COLO668 (cell line): ENCODE measurements at regions not wholly inside any gene's neighbourhood (a gene's known extent, or its start where the extent isn't known, plus 50 kb on each side); places are given as distances from the start of the nearest gene placed in this dataset.
"Not testable (repeated sequence)": the region's sequence is repeated elsewhere in the genome, so short reads cannot be mapped to it uniquely, and the experiment has no call there.

Experiments used
- DNase-seq: peaks from one replicate; lab custom pipeline; 2025; ENCODE audit not compliant: unreplicated experiment; lab: John Stamatoyannopoulos, UW

DNA sequence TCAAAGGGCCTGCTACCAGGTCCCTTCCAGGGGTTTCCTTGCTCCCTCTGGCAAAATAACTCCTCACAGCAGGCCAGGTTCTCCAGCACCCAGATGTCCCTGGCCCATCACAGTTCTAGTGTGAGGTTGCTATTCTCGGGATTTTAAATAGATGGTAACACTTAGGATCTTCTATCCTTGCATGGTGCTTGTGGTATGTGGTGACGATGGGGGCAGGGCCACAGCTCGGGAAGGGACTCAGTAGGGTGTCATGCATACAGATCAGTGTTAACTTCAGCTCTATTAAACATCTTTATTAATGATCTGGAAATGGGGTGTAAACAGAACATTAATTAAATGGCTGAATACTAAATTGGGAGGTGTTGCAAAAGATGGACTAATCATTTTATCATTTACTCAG is 323.8 kb downstream of the QKI start:
- no peak for DNase-seq

DNA sequence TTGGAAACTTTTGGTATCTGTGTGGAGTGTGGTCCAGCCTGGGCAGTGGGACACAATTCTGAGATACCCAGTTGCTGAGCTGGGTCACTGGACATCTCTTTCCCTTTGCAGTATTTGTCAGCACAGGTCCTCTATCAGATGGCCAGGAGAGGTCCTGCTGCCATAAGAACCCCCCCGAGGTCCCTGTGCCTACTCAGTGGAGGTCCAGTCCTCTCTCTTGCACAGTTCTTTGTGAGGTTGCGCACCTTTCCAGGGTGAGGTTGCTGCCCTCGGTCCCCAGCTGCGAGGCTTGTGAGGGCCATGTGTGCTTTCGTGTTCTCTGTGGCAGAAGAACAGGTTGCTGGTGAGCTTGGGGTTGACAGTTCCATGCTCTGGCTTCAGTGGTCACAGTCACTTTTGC is 320.6 kb downstream of the QKI start:
- DNase-seq = no peak

DNA sequence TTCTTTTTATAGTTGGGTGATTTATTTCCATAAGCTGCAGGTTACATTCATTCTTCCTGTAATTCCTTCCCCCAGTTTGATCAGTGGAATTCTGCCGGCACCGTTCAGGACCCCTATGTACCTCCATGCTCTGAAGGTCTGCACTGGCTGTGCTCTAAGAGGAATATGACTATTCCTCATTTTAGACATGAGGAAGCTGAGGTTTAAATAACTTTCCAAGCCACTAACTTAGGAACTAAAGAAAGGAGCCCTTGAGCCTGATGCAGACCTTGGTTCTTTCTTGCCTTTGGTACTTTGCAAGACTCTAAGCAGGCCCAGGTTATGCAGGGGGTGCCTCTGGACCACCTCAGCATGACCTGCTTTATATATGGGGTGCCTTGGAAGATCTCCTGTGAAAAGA is 318.5 kb downstream of the QKI start:
- no peak for DNase-seq

DNA sequence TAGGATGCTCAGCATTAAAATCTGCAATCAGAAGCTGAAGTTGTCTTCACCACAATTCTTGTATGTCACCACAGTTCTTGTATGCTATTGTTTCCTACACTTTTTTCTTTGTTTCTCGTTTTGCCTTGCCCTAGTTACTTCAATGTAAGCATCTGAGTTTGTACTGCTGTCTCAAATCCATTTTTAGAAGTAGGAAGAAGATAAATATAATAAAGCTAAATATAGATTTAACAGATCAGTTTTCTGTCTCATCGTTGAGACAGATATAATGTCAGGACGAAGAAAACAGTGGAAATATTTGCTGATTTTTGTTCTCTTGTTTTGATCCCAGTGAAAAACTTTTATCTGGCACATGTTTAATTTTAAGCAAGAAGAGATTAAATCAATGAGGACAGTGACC is 318.0 kb downstream of the QKI start:
- DNase-seq = no peak

DNA sequence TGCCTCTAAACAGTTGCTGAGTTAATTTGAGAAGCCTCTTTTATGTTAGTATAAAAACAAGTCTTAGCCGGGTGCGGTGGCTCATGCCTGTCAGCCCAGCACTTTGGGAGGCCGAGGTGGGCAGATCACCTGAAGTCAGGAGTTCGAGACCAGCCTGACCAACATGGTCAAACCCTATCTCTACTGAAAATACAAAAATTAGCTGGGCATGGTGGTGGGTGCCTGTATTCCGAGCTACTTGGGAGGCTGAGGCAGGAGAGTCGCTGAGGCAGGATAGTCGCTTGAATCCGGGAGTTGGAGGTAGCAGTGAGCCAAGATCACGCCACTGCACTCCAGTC is 317.5 kb downstream of the QKI start:
- not testable (repeated sequence) for DNase-seq

DNA sequence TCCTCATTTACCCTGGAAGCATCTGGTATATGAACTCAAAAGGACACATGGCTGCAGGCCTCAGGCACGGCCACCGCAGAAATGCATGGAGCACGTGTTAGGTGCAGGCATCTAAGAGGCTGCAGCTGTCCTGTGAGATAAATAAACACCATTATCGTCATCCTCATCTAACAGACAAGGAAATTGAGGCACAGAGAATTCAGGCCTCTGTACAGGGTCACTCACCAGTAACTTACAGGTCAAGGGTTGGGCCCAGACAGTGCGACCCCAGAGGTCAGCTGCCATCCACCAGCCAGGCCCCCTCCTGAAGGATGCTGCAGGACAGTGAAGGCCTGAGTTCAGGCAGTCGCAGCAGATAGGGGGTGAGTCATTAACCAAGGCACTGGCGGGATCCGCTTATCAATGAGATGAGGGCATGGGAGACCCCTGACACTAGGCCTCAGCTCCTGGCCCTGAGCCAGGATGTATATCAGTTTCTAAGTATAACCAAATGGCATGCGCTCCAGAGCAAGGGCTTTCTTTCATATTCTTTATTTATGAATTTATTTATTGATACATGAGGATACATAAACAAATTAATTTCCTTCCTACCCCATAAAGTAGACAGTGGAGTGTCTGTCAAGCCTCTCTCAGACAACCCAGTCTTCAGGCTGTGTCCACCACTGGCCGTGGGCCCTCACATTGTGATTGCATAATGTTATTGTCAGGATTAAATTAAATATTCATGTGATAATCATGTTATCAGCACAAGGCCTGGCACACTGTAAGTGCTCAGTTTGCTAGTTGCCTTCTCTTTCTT is 316.9 kb downstream of the QKI start:
- DNase-seq = no peak

DNA sequence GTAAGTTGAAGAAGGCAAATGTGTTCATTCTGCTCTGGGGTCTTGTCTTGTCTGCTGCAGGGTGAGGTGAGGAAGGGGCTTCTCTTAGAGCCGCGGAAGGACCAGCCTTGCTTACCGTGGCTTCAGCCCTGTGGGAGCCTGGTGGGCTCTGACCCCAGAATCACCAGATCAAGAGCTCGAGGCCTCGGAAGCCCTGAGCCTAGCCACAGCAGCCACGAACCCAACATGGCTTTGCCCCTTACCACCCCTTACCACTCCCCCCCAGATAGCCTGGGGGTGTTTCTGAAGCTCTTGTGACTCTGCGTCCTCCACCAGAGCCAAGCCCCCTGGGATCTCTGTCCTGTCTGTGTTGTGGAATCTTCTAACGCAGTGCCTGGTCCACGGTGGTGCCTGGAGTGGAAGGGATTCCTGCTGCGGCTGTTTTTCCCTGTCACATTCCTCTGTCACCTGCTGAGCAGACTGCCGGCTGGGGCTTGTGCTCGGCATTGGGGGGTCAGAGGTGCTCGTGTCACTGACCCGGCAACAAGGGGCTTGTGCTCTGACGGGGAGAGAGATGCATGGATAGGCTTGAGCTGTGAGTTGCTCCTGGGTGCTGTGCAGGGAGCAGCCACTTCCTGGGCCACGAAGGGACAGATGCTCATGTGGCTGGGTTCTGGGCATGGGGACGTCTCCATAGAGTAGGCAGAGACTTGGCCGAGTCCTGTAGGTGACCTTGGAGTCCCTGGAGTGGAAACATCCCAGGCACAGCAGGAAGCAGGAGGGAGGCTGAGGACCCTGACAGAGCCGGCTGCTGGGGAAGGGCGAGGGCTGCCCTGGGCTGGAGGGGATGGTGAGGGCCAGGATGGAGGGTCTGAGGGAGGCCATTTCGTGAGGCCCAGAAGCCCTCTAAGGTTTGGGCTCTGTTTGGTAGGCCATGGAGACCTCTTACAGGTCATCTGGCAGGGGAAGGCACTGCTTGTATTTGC is 316.0 kb downstream of the QKI start:
- DNase-seq = no peak

DNA sequence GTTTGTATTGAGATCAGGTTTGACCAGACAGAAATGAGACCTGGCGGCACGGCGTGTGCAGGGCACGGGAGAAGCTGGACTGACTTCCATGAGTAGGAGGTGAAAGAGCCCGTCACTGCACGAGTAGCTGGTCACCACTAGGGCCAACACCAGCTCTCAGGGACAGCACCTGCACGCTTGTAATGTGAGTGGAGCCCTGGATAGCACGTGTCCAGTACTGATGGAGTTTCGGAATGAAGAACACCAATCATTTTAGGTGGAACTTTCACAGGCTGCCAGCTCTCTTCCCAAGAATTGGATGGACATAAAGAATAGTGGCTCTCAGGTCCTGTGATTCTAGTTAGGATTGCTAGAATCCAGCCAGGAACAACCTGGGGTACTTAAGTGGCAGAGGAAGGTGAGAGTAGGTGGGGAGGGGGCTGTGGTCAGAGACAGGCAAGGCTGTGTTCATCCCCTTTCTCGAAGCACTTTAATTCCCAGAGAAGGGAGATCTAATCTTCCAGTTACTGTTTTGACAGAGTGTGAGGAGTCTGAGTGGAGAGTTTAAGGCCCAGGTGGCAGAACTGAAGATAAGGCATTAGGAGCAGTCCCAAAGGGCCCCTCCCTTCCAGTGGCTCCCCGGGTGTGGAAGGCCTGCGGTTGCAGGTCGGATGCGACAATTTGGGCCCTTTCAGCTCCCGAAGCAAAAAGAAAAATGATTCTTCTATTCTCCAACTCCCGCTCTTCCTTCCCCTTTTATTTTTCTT is 314.8 kb downstream of the QKI start:
- no peak for DNase-seq

DNA sequence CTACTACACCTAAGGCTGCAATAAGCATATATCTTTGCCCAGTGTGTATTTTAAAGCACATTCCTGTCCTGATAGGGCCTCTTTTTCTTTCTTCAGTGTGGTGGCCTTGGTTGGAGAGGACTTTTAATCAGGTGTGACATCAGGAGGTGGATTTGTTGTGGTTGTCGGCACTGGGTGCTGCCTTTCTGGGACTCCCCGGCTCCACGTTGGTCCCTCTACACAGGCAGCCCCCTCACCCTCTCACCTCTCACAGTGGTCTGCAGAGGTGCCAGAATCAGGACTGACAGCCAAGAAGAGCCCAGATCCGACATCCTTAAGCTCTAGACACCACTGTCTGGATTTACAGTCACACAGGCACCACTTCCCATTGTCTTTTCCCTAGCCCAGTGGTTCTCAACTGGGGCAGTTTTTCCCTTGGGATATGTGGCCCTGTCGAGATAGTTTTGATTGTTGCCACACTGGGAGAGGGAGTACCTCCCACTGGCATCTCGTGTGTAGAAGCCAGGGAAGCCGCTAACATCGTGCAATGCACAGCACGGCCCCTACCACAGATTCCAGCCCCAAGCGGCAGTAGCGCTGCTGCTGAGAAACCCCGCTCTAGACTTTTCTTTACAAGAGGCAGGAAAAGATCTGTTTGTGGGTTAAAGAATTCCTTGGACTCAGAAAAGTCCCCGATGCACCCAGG is 314.1 kb downstream of the QKI start:
- no peak for DNase-seq

DNA sequence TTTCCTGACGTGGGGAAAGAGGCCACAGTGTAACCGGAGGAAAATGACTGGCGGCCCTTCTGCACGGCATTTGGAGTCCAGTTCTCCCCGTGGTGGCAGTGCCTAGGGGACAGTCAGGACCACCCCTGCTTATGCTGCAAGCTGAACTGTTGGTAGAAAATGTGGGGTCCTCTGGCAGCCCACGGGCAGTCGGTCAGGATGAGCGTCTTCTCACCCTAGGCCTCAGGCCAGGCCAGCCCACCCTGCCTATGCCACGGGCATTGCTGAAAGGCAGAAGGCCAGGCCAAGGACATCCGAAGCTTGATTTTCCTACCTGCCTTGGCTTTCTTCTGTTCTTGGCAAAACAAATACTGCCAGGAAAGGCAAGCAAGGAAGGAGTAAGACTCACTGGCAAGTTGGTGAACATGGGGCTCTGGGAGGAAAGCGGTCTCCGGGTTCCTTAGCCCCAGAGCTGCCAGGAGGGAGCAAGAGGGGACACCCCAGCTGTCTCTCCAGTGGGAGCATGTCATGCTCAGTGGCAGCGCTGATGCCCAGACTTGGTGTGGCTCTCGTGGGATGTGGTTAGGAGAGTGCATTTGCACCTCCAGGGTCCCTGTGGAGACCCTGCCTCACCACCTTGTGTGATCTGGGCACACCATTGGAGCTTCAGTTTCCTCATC is 311.6 kb downstream of the QKI start:
- no peak for DNase-seq

DNA sequence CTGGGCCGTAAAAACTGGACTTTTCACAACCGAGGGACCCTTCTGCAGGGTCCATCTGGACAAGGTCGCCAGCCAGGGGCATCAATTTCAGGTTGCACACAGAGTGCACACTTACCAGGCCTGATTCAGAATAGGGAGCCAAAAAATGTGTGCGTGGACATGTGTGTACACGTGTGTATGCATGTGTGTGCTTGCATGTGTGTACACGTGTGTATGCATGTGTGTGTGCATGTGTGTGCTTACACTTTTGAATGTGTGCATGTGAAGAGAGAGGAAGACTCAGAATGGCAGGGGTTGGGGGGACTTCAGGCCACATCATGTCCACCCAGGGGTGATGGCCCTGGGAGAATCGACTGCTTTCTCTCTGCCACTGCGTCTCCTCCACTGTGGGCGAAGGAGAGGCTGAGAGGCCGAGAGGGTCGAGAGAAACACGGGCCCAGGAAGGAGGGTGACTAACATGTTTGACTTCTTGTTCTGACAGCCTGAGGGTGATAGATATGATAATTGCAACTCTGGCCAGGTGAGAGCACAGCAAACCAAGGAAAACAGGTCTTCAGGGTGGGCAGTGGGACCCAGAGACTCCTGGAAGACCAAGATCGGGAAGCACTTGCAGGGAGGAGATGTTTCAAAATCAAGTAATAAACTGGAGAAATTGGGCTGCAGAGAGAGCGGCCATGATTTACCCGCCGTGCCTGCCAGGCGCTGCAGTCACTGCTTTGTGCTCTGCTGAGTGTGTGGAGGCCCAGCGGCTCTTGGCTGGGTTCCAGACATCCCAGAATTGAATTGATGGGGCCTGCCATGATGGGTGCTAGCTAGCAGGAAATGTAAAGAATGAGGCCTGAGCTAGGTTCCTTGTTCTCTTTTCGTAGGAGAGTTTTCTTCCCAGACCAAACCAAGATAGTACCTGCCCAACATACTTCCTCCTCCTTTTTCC is 310.8 kb downstream of the QKI start:
- peak; percentile 32 for DNase-seq

DNA sequence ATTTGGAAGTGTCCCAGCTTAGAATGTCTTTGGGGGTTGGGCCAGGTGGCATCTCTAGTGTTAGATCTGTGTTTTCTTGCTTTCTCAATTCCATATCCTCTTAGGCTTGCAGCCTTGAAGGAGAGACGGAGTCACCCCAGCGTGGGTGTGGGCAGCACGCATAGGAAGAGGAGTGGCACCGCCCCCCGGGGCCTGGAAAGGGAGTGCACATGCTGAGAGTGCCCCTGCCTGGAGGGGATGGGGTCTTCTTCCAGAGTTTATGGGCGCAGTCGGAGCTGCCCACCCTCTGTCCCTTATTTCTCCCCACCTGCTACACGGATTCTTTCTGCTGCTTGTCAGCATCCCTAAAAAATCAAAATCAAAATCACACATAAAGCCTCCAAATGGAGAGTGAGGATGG is 309.7 kb downstream of the QKI start:
- DNase-seq = no peak

DNA sequence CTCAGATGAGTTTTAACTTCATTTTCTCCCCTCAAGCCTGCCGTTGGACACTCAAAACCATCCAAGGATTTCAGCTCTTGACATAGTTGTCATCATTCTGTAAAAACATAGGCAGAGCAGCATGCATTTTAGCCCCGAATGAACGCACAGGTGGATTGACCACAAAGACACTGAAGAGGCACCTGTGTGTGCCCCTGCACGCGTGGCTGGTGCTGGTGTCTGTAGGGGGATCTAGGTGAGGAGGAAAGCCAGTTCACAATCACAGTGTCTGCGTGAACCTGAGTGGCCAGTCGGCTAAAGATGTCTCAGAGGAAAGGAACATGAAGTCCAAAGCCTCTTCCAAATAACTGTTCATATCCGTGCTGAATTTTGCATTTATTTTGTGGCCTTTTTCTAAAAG is 309.2 kb downstream of the QKI start:
- no peak for DNase-seq

DNA sequence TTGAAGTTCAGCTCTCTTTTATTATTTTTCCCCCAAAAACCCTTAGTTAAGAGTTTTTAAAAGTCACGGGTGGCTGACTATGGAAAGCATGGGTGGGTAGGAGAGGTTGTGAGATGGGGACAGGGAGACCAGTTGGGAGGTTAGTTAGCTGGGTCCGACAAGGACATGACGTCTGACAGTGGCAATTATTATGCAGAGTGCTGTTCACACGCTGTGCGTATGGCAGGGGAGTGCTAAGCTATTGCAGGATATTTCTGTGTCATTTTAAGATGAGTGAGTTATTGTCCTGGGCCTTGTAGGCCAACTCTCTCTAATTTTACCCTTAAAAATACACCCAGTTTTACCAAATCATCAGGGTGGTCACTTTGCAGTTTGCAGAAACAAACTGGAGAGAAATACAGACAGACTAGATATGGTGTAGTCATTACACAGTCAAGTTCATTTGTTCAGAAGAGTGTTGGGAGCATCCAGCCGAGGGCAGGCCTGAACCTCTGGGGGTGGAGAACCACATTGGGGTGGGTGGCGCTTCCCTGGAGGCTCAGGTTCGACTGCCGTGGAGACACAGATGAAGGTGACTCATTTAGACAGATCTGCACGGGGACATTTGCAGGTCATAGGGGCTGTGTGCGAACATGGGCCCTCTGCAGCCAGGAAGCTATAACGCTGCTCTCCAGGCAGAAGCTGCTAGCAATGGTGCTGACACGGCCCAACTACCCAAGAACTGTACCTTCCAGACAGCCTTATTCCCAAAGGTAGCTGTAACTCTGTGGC is 307.6 kb downstream of the QKI start:
- no peak for DNase-seq

DNA sequence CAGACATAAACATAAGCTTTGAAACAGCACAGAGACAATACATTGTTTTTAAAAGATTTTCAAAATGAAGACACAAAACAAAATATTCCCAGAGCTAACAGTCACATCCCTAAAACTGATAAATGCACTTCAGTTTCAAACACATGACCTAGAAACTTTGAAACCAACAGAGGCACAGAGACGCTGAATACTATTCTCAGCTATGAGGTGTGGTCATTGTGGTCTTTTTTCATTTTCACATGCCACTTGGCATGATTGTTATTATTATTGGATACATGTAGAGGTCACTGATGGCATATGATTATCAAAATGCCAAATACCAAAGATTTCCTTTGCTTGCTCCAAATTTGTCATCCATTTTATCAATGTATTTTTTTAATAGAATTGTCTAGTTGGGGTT is 306.9 kb downstream of the QKI start:
- DNase-seq = no peak

DNA sequence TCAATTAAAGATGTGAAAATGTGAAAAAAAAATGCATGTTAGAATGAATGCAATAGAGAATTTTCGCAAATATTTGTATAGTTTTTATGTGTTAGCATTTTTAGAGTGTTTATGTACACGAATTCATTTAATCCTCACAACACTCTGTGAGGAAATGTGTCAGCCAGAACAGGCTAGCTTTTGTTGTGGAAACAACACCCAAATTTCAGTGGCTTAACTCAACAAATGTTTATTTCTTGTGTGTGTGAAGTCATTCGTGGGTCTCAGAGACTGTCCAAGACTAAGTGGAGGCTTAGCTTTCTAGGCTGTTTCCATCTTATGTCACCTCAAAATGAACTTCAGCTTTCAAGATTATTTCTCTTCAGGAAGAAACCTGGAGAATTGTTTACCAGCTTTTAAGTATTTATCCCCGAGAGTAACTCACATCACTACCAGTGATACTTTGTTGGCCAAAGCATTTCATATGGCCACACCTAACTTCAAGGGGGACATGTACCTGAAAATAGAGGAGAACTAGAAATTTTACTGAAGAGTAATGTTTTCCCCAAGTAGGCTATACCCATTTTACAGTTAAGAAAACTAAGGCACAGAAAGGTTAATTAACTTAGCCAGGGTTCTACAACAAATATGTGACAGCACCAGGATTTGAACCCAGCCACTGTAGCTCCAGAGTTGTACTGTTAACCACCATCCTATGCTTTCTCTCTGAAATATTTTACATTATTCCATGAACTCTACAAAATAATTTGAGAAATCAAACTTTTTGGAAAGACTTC is 306.1 kb downstream of the QKI start:
- no peak for DNase-seq

DNA sequence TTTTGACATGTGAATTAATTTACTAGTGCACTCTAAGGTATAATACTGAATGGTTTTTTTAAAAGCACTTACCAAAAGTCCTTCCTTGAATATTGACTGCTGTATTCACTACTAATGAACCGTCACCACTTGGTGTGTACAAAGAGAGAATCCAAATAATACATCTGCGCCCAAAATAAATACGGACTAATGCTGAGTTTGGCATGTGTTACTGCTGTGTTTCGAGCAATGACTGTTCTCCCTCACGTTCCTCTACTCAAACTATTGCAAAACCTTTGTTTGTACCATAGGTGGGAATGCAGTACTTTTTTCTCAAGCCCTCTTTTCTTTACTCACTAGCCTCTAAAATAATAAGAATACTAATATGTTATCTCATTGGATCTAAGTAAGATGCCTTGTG is 305.5 kb downstream of the QKI start:
- no peak for DNase-seq
